ENCODE measurements at regions not wholly inside any gene's neighbourhood (a gene's known extent, or its start where the extent isn't known, plus 50 kb on each side); places are given as distances from the start of the nearest gene placed in this dataset.
"Not testable (repeated sequence)": the region's sequence is repeated elsewhere in the genome, so short reads cannot be mapped to it uniquely, and the experiment has no call there.

DNA sequence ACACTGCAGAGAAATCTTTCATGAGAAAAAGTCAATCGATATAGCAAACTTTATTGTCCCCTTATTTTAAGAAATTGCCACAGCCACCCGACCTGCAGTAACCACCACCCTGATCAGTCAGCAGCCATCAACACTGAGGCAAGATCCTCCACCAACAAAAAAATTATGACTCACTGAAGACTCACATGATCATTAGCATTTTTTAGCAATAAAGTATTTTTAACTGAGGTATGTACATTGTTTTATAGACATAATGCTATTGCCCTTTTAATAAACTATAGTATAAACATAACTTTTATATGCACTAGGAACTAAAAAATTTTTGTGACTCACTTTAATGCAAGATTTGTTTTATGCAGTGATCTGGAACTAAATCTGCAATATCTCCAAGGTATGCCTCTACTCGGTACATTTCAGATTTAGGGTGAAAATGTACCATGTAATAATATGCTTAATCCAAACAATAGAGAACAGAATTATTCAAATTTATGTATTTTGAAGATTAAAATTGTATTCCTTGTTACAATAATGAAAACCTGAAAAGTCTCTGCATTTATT, 79.2 kb upstream of the CEP126 start:
- no peak for DNase-seq (ENCODE audit: low read depth, low spot score)

DNA sequence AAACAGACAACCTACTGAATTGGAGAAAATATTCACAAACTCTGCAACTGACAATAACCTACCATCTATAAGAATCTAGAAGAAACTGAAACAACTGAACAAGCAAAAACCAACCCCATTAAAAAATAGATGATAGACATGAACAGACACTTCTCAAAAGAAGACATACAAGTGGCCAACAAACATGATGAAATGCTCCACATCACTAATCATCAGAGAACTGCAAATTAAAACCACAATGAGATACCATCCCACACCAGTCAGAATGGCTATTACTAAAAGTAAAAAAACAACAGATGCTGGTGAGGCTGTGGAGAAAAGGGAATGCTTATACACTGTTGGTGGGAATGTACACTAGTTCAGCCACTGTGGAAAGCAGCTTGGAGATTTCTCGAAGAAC, 84.3 kb upstream of the CEP126 start:
- DNase-seq (ENCODE audit: low read depth, low spot score), result not testable (repeated sequence)

DNA sequence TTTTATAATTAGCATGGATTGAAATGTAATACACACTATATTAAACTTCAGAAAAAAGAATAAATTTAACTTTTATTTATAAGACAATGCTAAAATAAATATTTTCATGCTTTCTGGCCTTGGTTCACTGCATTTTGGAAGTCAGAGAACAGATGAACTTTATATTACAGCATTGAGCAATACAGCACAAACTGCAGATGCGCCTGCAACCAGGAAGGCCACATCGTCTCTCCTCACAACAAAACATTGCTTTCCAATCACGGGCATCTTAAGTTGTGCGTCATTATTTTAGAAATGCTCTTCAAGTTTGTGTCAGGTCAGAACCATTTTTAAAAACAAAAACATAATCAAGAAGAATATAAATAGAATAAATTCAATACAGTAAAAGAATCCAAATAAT, 89.3 kb upstream of the CEP126 start:
- DNase-seq (ENCODE audit: low read depth, low spot score), result no peak

DNA sequence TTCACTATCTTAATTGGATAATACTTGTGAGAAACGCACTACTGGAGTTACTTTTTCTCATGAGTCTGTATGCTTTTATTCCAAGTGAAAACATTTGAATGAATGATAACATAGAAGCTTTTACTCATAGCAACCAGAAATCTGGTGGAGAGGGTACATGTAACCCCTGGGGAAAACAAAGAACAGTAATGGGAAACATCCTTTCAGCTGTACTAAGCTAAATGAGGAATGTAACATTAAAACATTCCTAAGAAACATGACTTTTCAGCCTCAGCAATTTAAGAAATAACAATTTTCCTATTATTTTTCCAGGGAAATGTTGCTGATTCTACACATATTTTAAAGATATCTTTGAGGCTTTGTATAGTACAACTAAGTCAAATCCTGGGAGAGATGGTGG, 97.2 kb upstream of the CEP126 start:
- DNase-seq (ENCODE audit: low read depth, low spot score), result peak; percentile 20

DNA sequence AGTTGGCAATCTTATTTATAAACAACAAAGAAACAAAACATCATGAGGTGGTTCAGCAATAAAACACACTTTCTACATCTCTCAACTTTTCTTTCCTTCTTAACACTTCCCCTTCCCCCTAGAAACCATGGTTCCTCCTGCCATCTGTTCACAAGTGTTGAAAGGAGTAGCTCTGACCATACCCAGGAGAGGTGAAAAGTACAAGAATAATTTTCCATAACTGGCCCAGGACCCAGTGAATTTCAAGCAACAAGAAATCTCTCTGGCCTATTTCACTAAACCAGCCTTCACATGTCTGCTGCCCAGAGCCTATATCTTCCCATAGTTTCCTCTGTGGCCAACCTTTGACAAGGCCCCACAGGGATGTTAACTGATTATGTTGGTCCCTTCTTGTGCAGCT, 98.2 kb upstream of the CEP126 start:
- DNase-seq (ENCODE audit: low read depth, low spot score), result no peak

DNA sequence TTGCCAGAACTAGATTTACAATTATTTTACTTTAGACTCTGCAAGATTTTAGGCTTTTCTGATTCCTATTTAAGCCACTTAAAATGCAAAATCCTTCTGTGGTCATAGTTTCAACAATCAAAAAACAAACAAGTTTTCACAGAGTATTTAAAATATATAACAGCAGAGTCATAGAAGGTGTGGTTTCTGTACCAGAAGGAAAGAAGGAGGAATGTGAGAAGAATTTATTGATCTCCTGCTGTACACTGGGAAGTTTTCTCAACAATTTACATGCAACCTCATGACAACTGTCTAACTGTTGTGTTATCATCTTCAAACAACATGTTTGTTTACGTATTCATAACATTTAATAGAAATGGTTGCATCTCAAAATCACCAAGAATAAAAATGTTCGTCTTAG, 102.3 kb upstream of the CEP126 start:
- no peak for DNase-seq (ENCODE audit: low read depth, low spot score)

DNA sequence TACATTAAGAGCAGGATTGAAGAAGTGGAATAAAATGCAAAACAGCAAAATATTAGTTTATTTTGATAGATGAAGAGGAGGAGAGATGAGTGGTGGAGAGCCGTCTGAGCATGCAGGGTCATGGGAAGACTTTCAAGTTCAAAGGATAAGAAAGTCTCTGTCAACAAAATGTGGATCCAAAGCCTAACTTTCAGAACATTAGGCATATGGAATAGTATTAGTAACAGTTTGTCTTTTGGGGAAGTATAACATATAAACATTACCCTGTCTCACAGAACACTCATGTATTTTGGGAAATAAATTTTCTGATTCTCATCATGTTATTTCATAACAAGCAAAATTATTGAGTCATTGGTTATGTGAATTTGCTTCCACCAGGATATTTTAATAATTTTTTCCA, 104.3 kb upstream of the CEP126 start:
- no peak for DNase-seq (ENCODE audit: low read depth, low spot score)

DNA sequence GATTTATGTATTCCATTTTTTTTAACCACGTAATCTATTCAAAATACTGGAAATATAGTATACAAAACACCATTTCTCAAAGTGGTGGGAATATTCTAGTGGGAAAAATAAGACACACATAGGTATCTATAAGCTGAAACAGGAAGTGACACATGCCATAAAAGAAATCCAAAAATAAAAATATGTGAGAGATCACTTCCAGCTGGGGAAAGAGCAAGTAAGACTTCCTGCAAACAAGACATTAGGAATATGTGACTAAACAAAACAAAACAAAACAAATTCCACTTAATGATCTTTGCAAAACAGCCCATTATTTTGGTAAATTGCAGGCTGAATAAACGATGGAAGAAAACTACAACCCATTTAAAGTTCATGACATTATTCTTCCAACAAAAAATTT, 107.3 kb upstream of the CEP126 start:
- DNase-seq (ENCODE audit: low read depth, low spot score), result no peak

DNA sequence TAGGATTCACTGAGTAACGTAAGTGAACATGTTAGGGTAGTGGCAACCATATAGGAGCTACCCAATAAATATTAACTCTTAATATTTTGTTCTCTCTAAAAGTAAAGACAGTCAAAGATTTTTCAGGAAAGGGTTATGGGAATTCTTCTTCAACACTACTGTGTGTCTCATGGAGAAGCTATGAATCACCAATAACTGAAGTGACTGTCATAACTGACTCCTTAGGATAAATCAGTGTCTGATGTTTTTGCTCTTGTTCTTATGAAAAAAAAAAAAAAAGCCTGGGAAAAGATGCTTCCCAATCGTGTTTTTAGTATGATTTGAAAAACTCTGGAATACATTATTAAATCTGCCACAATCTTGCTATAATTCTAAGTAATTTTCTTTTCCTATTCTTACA, 111.2 kb upstream of the CEP126 start:
- no peak for DNase-seq (ENCODE audit: low read depth, low spot score)

DNA sequence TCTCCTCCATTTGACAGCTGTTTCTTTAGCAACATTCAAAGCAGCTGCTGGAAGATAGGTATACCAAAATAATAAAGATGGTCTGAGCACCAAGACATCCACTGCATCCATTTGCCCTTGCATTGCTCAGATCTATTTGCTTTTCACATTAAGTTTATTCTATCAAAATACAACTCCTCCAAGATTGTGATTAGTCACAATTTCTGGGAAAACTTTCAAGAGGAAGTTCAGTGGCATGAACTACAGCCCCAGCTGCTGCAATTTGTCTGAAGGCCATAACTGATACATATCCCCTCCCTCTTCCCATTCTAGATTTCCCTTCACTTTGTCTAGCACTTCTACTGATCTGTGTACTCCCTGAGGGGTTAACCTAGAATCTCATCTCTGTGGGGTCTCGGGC, 117.5 kb upstream of the CEP126 start:
- no peak for DNase-seq (ENCODE audit: low read depth, low spot score)

DNA sequence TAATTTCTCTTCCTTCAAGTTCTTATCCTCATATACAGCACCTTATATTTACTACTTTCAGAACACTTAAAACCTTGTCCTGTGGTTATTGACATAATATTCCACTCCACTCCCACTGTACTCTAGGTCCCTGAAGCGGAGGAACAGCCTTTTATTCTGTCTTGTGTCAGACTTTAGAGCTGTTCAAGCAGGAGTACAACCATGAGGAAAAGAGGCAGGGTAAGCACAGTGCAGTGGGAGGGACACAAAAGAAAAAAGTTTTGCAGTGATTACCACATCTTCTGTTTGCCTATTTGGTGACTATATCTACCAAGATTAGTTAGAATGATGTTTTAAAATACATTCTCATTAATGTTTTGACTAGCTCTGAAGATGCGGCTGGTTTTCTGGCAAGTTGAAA, 122.0 kb upstream of the CEP126 start:
- DNase-seq (ENCODE audit: low read depth, low spot score), result no peak

DNA sequence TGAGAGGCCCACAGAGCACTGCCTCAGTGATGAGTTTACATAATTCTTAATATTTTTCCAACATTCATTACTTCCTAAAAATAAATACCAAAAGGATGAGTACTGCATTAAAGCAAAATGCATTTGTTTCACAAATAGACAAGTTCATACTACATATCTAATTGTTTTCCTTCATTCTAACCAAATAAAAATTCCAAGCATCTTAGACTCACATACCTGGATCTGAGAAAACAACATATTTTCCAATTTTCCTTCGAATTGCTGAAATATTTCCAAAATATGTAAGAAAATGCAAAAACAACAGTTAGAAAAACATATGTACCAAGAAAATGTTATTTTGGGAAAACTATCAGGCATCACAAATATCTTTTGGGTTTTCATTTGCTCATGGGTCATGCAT, 127.9 kb upstream of the CEP126 start:
- no peak for DNase-seq (ENCODE audit: low read depth, low spot score)

DNA sequence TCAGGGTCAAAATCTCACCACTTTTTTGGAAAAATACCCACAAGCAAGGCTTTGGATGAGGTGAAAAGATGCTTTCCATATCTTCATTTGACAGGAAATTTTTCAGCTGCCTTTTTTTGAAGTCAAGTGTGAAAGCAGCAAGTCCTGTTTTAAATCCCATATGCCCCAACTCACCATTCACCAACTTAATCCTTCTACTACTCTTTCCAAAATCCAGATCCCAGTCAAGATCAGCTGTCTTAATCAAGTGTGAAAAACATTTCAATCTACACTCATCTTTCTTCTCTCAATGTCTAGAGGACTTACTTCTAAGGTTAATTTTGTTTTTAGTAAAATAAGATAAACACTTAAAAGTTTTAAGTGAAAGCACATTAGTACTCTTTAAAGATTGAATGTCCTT, 128.4 kb upstream of the CEP126 start:
- no peak for DNase-seq (ENCODE audit: low read depth, low spot score)

DNA sequence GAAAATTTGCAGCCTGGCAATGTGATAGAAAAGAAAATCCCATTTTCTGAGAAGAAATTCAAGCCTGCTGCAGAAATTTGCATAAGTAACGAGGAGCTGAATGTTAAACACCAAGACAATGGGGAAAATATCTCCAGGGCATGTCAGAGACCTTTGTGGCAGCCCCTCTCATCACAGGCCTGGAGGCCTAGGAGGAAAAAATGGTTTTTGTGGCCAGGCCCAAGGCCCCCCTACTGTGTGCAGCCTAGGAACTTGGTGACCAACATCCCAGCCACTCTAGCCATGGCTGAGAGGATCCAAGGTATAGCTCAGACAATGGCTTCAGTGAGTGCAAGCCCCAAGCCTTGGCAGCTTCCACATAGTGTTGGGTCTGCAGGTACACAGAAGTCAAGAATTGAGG, 135.6 kb upstream of the CEP126 start:
- DNase-seq (ENCODE audit: low read depth, low spot score), result not testable (repeated sequence)

DNA sequence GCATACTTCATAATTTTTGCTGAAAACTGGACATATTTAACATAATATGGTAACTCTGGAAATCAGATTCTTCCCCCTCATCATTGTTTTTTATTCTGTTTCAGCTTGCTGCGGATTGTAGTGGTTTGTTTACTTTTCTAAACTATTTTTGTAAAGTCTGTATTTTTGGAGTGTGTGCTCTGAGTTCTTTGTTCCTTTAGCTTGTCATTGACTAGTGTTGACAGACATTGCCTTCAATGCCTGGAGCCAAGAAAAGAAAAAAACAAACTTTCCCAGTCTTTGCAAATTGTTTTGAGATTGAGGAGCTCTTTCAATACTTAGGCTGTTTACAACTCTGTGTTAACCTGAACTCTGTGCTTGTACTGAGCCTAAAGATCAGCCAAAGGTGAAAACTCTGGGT, 137.3 kb upstream of the CEP126 start:
- DNase-seq (ENCODE audit: low read depth, low spot score), result no peak

DNA sequence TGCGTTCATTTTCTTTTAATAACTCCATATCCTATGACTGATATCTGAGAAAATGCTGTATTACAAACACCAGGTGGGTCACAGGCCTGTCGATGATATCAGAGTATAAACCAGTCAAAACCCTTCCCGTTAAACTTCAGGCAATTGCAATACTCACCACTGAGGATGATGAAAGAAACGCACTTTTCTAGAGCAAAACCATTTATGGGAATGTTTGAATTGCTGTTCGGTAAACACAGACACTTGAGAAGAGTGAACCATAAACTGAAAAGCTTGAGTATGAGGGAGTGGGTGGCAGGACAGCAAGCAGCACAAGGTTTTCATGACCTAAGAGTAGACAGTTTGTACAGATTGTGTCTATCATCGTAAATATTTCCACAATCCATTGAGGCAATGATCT, 139.8 kb upstream of the CEP126 start:
- no peak for DNase-seq (ENCODE audit: low read depth, low spot score)

DNA sequence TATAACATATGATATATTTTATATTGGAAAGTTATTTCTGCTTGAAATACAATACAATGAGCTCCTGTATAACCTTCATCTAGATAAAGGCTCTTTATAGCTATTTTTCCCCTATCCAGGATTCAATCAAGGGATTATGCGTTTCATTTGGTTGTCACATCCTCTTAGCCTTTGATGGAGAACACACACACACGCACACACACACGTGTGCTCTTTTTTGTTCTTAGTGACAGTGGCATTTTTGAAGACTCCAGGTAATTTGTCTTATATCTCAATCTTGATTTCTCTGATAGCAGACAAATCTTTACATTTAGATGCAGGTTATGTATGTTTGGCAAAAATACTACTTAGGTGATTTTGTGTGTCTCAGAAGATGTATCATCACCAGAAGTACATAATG, 144.2 kb upstream of the CEP126 start:
- DNase-seq (ENCODE audit: low read depth, low spot score), result no peak

DNA sequence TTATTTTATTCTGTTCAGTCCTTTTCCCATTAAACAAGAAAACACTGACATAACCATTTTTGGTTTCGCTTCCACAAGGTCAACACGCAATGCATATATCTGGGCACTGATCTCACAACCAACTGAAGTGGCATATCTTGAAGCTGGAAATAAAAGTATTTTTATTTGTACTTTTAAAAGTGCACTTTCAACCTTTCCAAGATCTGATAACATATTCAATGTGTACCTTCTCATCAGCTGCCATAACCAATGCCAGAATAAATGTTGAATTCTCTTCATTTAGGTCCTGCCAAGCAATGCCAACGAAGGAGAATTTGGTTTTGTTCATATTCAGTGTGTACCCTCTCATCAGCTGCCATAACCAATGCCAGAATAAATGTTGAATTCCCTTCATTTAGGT, 148.9 kb upstream of the CEP126 start:
- no peak for DNase-seq (ENCODE audit: low read depth, low spot score)

DNA sequence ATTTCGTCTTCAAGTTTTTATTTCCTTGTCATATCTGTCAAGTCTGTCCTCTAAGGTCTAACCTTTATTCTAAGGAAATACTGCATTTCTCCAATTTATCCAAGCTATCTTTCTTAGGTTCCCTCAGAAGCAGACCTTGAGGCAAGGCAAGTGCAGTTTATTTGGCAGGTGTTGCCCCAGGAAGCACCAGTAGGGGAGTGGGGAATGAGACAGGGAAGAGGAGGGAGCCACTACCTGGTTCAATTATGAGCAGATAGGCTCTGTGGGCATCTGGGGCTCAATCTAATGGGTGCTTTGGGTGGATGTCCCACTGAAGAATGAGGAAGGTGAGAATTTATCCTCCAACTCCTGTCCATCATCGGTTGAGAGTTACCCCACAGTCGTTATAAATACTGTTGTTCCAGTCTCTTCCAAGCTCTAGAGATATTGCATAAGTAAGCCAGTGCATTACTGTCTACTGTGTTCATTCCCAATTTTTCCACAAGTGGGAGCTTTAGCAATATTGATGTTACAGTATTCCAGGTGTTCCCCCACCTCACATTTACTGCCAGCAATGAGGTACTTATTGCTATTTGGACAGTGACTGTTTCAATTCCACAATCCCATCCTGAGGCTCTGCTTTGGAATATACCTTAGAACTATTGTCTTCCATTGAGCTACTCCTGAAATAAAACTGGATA, 154.9 kb upstream of the CEP126 start:
- DNase-seq (ENCODE audit: low read depth, low spot score), result no peak

DNA sequence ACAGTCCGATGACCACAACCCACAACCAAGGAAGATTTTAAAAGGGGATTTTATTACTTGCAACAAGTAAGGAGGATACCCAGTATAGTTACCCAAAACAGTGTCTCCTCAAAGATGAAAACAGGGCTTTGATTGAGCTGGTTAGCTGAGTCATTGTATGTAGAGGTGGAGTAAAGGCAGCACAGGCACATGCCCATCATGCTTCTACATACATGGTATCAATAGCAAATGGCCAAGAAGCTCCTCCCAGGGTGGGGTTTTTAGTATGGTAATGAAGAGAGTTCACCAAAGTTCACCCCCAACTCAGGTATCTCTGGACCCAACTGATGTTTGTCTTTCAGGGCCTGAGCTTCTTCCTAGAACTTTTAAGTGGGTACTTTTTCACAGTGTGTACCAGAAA, 157.1 kb upstream of the CEP126 start:
- no peak for DNase-seq (ENCODE audit: low read depth, low spot score)

DNA sequence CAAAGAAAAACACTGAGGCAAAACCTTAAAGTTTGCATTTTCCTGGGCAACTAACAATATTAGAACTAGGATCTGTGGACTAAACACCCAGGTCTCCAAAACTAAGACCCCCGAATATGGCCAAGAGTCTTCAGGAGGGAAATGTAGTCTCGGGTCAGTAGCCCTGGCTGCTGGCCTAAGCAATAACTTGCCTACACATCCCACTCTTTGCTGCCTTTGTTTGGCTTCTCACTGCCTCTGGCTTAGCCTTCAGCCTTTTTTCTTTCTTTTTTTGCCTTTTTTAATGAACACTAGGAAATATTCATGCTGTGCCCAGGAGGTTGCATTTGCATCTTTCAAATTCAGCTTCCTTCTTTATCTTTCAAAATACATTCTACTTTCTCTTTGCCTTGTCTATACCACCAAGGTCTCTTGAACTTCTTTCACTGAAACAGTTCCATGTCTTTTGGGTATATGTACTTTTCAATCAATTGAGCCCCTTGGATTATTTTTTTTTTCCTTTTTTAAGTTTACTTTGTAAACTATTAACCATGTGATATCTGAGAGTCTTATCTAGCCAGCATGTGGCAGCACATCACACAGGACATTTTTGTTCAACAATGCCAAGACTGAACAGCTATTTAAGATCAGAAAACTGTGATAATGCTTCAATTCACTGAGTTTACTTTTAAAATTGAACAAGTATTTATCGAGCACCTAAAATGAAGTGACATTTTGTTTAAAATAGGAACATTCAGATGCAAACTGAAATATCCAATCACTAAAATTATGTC, 165.0 kb upstream of the TRPC6 start:
- DNase-seq (ENCODE audit: low read depth, low spot score), result no peak

DNA sequence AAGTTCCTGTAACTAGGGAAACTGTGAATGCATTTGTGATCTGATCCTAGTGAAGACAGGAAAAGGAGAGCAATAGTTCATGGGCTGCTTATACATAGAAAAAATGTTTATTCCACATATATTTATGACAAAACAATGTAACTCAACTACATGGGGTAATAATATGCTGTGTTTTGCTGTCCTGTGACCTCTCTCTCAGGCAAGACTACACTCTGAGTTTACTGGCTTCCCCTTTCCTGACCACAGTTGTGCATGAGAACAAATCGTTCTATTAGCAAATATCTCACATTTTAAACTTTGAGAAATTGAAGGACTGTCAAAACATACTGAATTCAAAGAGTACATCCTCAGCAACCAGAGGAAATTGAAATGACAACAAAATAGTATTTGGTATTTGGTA, 161.9 kb upstream of the TRPC6 start:
- no peak for DNase-seq (ENCODE audit: low read depth, low spot score)

DNA sequence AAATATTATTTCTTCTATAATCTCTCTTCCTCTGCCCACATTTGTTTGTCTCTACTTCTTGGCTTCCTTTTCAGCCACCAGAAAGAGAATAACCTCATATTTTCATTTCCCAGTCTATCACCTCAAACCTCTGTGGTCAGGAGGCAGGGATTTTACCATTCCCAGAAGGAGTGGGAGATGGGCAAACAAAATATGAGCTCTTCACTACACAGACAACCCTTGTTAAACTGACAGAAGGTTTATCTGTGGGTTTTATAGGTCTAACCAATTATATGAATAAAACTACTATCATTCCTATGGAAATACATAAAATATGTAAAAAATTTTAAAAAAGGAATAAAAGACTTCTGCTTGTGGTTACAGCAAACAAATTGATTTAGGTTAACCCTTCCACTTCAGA, 160.0 kb upstream of the TRPC6 start:
- DNase-seq (ENCODE audit: low read depth, low spot score), result no peak
